ENCODE measurements at regions not wholly inside any gene's neighbourhood (a gene's known extent, or its start where the extent isn't known, plus 50 kb on each side); places are given as distances from the start of the nearest gene placed in this dataset.

- TF ChIP-seq CTCF (conservative IDR thresholded peaks at IDR 0.05), result no peak
- no peak for TF ChIP-seq ZFX (IDR thresholded peaks at IDR 0.05)
Observed at GRCh38 chr6:142543606-142544005, 241.8 kb downstream of the ADGRG6 start.

Data from C4-2B (cell line).